ENCODE measurements at regions not wholly inside any gene's neighbourhood (a gene's known extent, or its start where the extent isn't known, plus 50 kb on each side); places are given as distances from the start of the nearest gene placed in this dataset.

GRCh38 chr6:66321017-66321416, 614.0 kb upstream of the EYS start:
- H3K36me3 ChIP-seq (ENCODE audit: control insufficient read depth, insufficient read depth, low read length), result no peaks in the 10 kb centered on the region
- DNase-seq (ENCODE audit: extremely low read depth, insufficient read length), result no peak
- no peak for TF ChIP-seq CTCF (IDR thresholded peaks at IDR 0.05; ENCODE audit: insufficient read depth, low read length, poor library complexity, severe bottlenecking)
- no peak overlapping the region for H3K4me3 ChIP-seq (replicated peaks; ENCODE audit: low read depth, low read length)
- no peaks in the 10 kb centered on the region for H3K27me3 ChIP-seq (replicated peaks; ENCODE audit: control insufficient read depth, insufficient read depth, low read length)

GRCh38 chr6:66307490-66307889, 600.5 kb upstream of the EYS start:
- Histone ChIP-seq H3K4me3 (replicated peaks; ENCODE audit: low read depth, low read length) (no peak overlapping the region), H3K27me3 (replicated peaks; ENCODE audit: control insufficient read depth, insufficient read depth, low read length) (no peaks in the 10 kb centered on the region), H3K36me3 (ENCODE audit: control insufficient read depth, insufficient read depth, low read length) (no peaks in the 10 kb centered on the region)
- TF ChIP-seq CTCF (IDR thresholded peaks at IDR 0.05; ENCODE audit: insufficient read depth, low read length, poor library complexity, severe bottlenecking), result no peak
- no peak for DNase-seq (ENCODE audit: extremely low read depth, insufficient read length)

- DNase-seq (ENCODE audit: extremely low read depth, insufficient read length), result no peak
- Histone ChIP-seq H3K27me3 (replicated peaks; ENCODE audit: control insufficient read depth, insufficient read depth, low read length) (no peaks in the 10 kb centered on the region), H3K4me3 (replicated peaks; ENCODE audit: low read depth, low read length) (no peak overlapping the region), H3K36me3 (ENCODE audit: control insufficient read depth, insufficient read depth, low read length) (no peaks in the 10 kb centered on the region)
- TF ChIP-seq CTCF (IDR thresholded peaks at IDR 0.05; ENCODE audit: insufficient read depth, low read length, poor library complexity, severe bottlenecking), result no peak
These were observed 584.9 kb upstream of the EYS start for GRCh38 chr6:66291905-66292304.

- no peak for DNase-seq (ENCODE audit: extremely low read depth, insufficient read length)
- TF ChIP-seq CTCF (IDR thresholded peaks at IDR 0.05; ENCODE audit: insufficient read depth, low read length, poor library complexity, severe bottlenecking), result no peak
- Histone ChIP-seq H3K4me3 (replicated peaks; ENCODE audit: low read depth, low read length) (no peak overlapping the region), H3K27me3 (replicated peaks; ENCODE audit: control insufficient read depth, insufficient read depth, low read length) (no peaks in the 10 kb centered on the region), H3K36me3 (ENCODE audit: control insufficient read depth, insufficient read depth, low read length) (no peaks in the 10 kb centered on the region)
These were observed 582.9 kb upstream of the EYS start for GRCh38 chr6:66289889-66290288.

- no peak for TF ChIP-seq CTCF (IDR thresholded peaks at IDR 0.05; ENCODE audit: insufficient read depth, low read length, poor library complexity, severe bottlenecking)
- Histone ChIP-seq H3K27me3 (replicated peaks; ENCODE audit: control insufficient read depth, insufficient read depth, low read length) (no peaks in the 10 kb centered on the region), H3K36me3 (ENCODE audit: control insufficient read depth, insufficient read depth, low read length) (no peaks in the 10 kb centered on the region), H3K4me3 (replicated peaks; ENCODE audit: low read depth, low read length) (no peak overlapping the region)
- no peak for DNase-seq (ENCODE audit: extremely low read depth, insufficient read length)
These were observed 571.1 kb upstream of the EYS start for GRCh38 chr6:66278115-66278514.

- TF ChIP-seq CTCF (IDR thresholded peaks at IDR 0.05; ENCODE audit: insufficient read depth, low read length, poor library complexity, severe bottlenecking), result no peak
- DNase-seq (ENCODE audit: extremely low read depth, insufficient read length), result no peak
- Histone ChIP-seq H3K27me3 (replicated peaks; ENCODE audit: control insufficient read depth, insufficient read depth, low read length) (no peaks in the 10 kb centered on the region), H3K4me3 (replicated peaks; ENCODE audit: low read depth, low read length) (no peak overlapping the region), H3K36me3 (ENCODE audit: control insufficient read depth, insufficient read depth, low read length) (no peaks in the 10 kb centered on the region)
These were observed 570.4 kb upstream of the EYS start for GRCh38 chr6:66277400-66277799.
